IPS-18a (cell line): ENCODE measurements at regions not wholly inside any gene's neighbourhood (a gene's known extent, or its start where the extent isn't known, plus 50 kb on each side); places are given as distances from the start of the nearest gene placed in this dataset.

Experiments
- H3K27ac ChIP-seq: one replicate; pipeline ENCODE4 v1.5.1; 2013; ENCODE audit warnings: low read length
- H3K27me3 ChIP-seq: one replicate; pipeline ENCODE4 v1.6.1; 2013; ENCODE audit warnings: mild to moderate bottlenecking, low read length; ENCODE audit not compliant: control insufficient read depth, insufficient read depth
- H3K36me3 ChIP-seq: one replicate; pipeline ENCODE4 v1.6.1; 2013; ENCODE audit warnings: low read depth, low read length; ENCODE audit not compliant: control insufficient read depth
- H3K4me1 ChIP-seq: one replicate; pipeline ENCODE4 v1.6.1; 2013; ENCODE audit warnings: low read depth, low read length; ENCODE audit not compliant: control insufficient read depth
- H3K4me3 ChIP-seq: one replicate; pipeline ENCODE4 v1.5.1; 2013; ENCODE audit warnings: low read length
- H3K9ac ChIP-seq: one replicate; pipeline ENCODE4 v1.6.1; 2013; ENCODE audit warnings: mild to moderate bottlenecking, low read length, moderate library complexity
- H3K9me3 ChIP-seq: one replicate; pipeline ENCODE4 v1.6.1; 2013; ENCODE audit warnings: low read depth, low read length; ENCODE audit not compliant: control insufficient read depth

DNA sequence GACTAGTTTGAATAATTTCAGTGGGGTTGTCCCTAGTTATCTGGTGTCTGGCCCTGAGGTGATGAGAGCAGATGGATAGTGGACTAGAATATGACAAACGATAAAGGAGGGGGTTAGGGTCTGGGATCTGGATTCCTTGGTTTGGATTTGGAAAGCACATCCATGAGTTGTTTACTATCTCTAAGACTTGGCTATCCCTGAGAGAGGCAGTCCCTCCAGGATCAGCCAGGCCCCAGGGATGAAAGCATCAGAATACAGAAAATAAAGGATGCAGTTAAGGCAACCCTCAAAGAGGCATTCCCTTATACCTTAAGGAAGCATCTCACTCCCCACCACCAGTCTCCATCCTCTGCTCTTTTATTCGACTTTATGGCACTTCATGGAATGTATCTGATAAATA, 230.7 kb downstream of the NHLRC3 start:
- H3K27ac ChIP-seq = no peak overlapping the region
- H3K9me3 ChIP-seq = no peaks in the 10 kb centered on the region
- H3K4me3 ChIP-seq = no peak overlapping the region
- no peak overlapping the region for H3K9ac ChIP-seq
- no peaks in the 10 kb centered on the region for H3K27me3 ChIP-seq
- H3K36me3 ChIP-seq = no peaks in the 10 kb centered on the region
- no peaks in the 10 kb centered on the region for H3K4me1 ChIP-seq

DNA sequence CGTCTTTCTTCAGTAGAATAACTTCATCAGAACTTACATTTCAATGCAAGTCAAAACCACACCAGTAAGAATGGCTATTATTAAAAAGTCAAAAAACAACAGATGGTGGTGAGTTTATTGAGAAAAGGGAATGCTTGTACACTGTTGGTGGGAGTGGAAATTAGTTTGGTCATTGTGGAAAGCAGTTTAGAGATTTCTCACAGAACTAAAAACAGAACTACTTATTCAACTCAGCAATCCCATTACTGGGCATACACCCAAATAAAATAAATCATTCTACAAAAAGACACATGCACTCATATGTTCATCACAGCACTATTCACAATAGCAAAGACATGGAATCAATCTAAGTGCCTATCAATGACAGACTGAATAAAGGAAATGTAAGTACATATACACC, 231.2 kb downstream of the NHLRC3 start:
- Histone ChIP-seq H3K4me3 (no peak overlapping the region), H3K36me3 (no peaks in the 10 kb centered on the region), H3K27me3 (no peaks in the 10 kb centered on the region), H3K4me1 (peaks cover 3% of the 10 kb centered on the region), H3K9ac (no peak overlapping the region), H3K27ac (no peak overlapping the region), H3K9me3 (no peaks in the 10 kb centered on the region)

DNA sequence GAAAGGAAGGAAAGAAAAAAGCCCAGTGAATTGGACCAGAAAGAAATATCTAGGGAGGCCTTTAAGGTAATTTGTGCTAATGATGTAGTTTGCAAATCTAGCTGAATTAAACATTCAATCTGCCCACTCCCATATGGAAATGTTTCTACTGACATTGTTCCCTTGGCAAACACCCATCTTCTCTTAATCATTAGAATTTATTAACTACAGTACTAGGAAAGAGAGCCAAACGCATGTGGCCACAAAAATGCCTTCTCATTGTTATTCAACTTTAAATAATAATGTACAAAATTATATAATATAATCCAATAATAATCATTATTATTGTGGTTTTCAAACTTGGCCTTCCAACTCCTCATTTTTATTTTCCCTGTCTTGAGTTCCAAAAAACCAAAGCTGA, 234.7 kb downstream of the NHLRC3 start:
- no peak overlapping the region for H3K9ac ChIP-seq
- no peak overlapping the region for H3K4me3 ChIP-seq
- peaks cover 3% of the 10 kb centered on the region for H3K4me1 ChIP-seq
- H3K36me3 ChIP-seq = no peaks in the 10 kb centered on the region
- H3K9me3 ChIP-seq = no peaks in the 10 kb centered on the region
- H3K27me3 ChIP-seq = no peaks in the 10 kb centered on the region
- no peak overlapping the region for H3K27ac ChIP-seq

DNA sequence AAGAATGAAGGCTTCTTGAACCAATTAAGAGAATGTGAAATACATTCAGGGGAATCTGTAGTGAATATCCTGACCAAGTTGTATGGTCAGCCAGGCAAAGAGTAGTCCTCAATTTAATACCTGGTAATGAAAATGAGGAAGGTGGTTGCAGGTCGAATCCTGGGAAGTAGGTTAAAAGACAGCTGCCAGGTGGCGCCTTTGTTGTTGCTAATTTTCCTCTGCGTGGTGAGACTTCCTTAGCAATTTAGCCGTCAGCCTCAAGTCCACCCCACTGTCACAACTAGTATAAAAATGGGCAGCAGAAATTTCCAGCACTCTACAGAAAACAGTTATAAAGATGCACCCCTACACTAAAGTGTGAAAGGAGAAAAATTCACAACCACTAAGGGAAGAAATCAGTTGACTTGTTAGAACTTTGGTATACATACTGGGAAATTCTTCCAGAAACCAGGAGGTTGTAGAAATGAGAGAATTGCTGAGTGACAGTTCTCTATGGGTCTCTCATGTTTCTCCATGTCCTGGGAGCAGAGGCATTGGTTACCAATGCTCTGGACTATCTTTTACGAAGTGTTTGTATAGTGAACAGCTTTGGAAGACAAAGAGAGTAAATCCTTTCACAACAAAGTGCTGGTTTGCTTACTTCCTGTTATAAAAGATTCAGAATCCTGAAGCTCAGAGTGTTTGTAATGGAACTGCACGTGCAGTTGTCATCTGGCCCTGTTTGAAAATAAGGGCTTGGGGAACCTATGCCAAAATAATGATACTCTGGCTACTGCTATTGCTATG, 235.9 kb downstream of the NHLRC3 start:
- Histone ChIP-seq H3K4me3 (no peak overlapping the region), H3K36me3 (no peaks in the 10 kb centered on the region), H3K27ac (no peak overlapping the region), H3K4me1 (peaks cover 3% of the 10 kb centered on the region), H3K9ac (no peak overlapping the region), H3K9me3 (no peaks in the 10 kb centered on the region), H3K27me3 (no peaks in the 10 kb centered on the region)

DNA sequence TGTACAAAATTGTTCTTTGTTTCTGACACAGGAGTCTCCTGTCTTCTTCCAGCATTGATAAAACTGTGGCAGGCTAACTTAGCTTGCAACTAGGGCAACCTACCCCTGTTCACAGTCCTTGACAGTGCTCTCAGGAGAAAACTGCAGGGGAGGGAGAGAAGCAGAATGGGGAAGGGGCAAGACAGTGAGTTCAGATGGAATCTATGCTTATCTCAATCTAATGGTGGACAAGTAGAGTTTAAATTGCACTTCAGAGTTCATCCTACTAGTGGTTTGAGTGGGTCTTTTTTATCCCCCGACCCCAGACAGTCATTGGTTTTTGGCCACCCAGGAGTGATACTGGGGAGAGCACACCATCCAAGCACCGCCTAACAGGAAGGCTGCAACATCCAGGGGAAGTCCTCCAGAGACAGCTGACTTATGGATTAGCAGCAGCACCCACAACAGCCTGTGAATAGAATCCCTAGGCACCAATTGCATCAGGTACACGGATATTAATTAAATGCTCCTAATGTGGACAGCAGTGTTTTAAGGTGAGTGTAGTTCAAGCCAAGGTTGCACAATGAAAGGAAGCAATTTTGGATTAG, 236.6 kb downstream of the NHLRC3 start:
- H3K27ac ChIP-seq = no peak overlapping the region
- H3K9ac ChIP-seq = no peak overlapping the region
- H3K9me3 ChIP-seq = no peaks in the 10 kb centered on the region
- no peaks in the 10 kb centered on the region for H3K36me3 ChIP-seq
- H3K27me3 ChIP-seq = no peaks in the 10 kb centered on the region
- H3K4me1 ChIP-seq = peaks cover 3% of the 10 kb centered on the region
- H3K4me3 ChIP-seq = no peak overlapping the region

DNA sequence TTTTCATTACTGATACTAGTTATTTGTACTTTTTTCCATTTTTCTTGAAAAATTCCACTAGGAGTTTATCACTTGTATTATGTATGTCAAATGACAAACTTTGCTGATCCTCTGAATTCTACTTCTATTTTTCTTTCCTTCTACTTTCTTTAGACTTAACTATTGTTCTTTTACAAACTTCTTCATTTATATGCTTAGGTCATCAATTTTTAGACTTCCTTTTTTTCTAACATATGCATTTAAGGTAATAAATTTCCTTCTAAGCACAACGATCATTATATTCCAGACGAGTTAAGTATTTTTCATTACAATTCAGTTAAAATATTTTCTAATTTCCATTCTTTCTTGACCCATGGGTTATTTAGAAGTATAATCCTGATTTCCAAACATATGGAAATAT, 240.8 kb downstream of the NHLRC3 start:
- Histone ChIP-seq H3K9me3 (no peaks in the 10 kb centered on the region), H3K4me1 (peaks cover 3% of the 10 kb centered on the region), H3K4me3 (no peak overlapping the region), H3K27me3 (no peaks in the 10 kb centered on the region), H3K27ac (no peak overlapping the region), H3K36me3 (no peaks in the 10 kb centered on the region), H3K9ac (no peak overlapping the region)

DNA sequence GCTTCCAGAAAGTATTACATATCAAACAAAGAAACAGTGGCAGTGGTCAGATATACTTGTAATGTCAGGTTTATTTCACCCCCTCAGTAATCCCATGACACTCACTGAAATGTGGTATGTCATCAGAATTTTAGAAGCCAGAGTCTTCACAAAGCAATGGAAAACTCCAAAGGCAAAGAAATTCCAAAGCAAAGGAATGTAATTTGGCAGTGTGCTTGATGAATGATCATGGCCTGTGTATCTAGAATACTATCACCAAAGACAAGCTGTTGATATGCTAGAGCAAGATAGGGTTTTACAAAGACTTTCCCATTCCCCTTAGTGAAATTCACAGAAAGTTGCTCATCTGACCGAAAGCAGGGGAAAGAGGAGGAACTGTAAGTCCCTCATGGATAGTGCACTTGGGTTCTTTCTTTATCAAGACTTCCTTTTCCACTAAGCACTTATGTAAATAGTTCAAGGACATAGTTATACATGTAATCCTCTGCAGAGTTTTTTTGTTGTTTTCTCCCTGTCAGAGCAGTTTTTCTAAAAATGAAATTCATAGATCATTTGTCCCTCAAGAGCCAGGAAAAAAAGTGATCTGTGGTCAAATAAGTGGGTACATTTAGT, 243.4 kb downstream of the NHLRC3 start:
- no peaks in the 10 kb centered on the region for H3K27me3 ChIP-seq
- H3K4me3 ChIP-seq = no peak overlapping the region
- no peak overlapping the region for H3K27ac ChIP-seq
- H3K9me3 ChIP-seq = no peaks in the 10 kb centered on the region
- no peaks in the 10 kb centered on the region for H3K4me1 ChIP-seq
- no peaks in the 10 kb centered on the region for H3K36me3 ChIP-seq
- no peak overlapping the region for H3K9ac ChIP-seq

DNA sequence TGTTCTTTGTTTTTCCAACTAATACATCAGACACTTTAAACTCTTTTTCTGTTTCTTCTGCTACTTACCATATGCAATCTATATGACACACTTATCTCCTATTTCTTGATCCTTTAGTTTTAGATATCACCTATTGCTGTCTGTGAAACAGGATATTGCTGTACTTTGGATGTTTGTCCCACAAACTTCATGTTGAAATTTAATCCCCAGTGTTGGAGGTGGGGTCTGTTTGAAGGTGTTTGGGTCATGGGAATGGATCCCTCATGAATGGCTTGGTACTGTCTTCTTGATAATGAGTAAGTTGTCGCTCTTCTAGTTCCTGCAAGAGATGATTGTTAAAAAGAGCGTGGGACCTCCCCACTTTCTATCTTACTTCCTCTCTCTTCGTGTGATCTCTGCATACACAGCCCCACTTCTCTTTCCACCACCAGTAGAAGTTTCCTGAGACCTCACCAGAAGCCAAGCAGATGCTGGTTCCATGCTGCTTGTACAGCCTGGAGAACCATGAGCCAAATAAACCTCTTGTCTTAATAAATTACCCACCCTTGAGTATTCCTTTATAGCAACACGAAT, 244.2 kb downstream of the NHLRC3 start:
- Histone ChIP-seq H3K27ac (no peak overlapping the region), H3K36me3 (no peaks in the 10 kb centered on the region), H3K27me3 (no peaks in the 10 kb centered on the region), H3K9ac (no peak overlapping the region), H3K4me3 (no peak overlapping the region), H3K9me3 (peaks cover 4% of the 10 kb centered on the region), H3K4me1 (no peaks in the 10 kb centered on the region)

DNA sequence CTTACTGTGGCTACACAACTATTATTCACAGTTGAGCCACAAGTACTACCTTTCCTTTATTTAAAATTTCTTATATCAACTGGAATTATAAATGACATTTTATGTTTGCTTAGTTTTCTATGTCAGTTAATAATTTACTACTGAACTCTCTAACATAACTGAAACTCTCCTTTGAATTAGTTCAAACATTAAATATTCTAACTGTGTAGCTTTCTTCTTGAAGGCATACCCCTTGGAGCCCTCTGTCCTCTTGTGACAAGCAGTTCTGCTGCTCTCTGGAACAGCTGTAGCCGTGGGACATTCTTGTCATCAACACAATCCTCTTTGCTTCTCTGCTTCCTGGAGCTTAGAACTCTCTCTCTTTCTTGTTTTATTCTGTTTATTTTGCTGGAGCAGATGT, 244.8 kb downstream of the NHLRC3 start:
- no peaks in the 10 kb centered on the region for H3K4me1 ChIP-seq
- no peak overlapping the region for H3K9ac ChIP-seq
- H3K27ac ChIP-seq = no peak overlapping the region
- H3K4me3 ChIP-seq = no peak overlapping the region
- H3K36me3 ChIP-seq = no peaks in the 10 kb centered on the region
- H3K27me3 ChIP-seq = no peaks in the 10 kb centered on the region
- peaks cover 4% of the 10 kb centered on the region for H3K9me3 ChIP-seq

DNA sequence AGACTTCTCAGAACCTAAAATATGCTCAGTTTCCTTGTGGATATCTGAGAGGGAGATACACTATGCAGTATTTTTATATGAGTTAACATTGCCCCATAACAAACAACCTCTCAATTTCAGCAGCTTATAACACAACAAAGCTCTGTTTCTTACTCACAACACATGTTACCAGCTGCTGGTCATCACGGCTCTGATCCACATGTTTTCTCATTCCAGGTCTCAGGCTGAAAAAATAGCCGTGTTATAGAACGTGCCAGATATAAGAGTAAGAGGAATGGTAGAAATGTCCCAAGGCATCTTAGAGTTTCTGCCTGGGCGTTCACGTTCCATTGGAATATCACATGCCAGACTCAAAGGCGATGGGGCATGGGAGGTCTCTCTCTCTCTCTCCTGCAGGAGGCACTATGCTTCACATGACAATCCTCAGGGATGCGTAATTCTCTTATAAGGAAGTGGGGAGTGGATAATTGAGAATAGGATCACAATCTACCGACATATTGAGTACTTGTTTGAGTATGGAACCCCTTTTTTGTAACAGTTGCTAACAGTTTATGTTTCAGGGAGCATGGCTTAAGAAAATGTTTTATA, 246.6 kb downstream of the NHLRC3 start:
- Histone ChIP-seq H3K27me3 (no peaks in the 10 kb centered on the region), H3K9ac (no peak overlapping the region), H3K27ac (no peak overlapping the region), H3K36me3 (no peaks in the 10 kb centered on the region), H3K4me1 (no peaks in the 10 kb centered on the region), H3K4me3 (no peak overlapping the region), H3K9me3 (peaks cover 4% of the 10 kb centered on the region)
